NCI-H2107 treated with DMSO at 0.1 percent for 48 hours (cell line): ENCODE measurements at regions not wholly inside any gene's neighbourhood (a gene's known extent, or its start where the extent isn't known, plus 50 kb on each side); places are given as distances from the start of the nearest gene placed in this dataset.

Source experiments
- DNase-seq: peaks from one replicate; lab custom pipeline; 2025; ENCODE audit not compliant: unreplicated experiment; lab: John Stamatoyannopoulos, UW

- no peak for DNase-seq
Measured at GRCh38 chrX:147828719-147829118, 83.0 kb upstream of the FMR1 start.

- no peak for DNase-seq
Measured at GRCh38 chrX:147832707-147833348, 78.9 kb upstream of the FMR1 start.

- DNase-seq, result no peak
Measured at GRCh38 chrX:147838465-147839131, 73.1 kb upstream of the FMR1 start.

- no peak for DNase-seq
Measured at GRCh38 chrX:147846676-147847075, 65.0 kb upstream of the FMR1 start.

- no peak for DNase-seq
Measured at GRCh38 chrX:147847999-147848398, 63.7 kb upstream of the FMR1 start.

GRCh38 chrX:147848543-147849443 is 62.9 kb upstream of the FMR1 start:
- DNase-seq, result no peak

GRCh38 chrX:147850875-147851274 is 60.8 kb upstream of the FMR1 start:
- DNase-seq, result no peak

- no peak for DNase-seq
Measured at GRCh38 chrX:147853701-147854100, 58.0 kb upstream of the FMR1 start.

GRCh38 chrX:147859666-147860065 is 52.1 kb upstream of the FMR1 start:
- no peak for DNase-seq
